Activated naive CD4-positive, alpha-beta T cell treated with anti-CD3 and anti-CD28 coated beads for 36 hours (primary cell): ENCODE measurements at regions not wholly inside any gene's neighbourhood (a gene's known extent, or its start where the extent isn't known, plus 50 kb on each side); places are given as distances from the start of the nearest gene placed in this dataset.

Source experiments
- CTCF ChIA-PET: fragments of 350-600 bp; sonication (Branson Sonifier 250); formaldehyde crosslinking; loops from one replicate; lab custom pipeline; 2021; ENCODE audit warnings: antibody characterized with exemption; lab: Charles Lee
- DNase-seq: peaks from one replicate; pipeline ENCODE4 v3.0.0-alpha.2; 2020
- H3K27ac Mint-ChIP-seq: one replicate; pipeline ENCODE4 v1.8.0; 2021; ENCODE audit warnings: mild to moderate bottlenecking, mixed read lengths
- H3K27me3 Mint-ChIP-seq: one replicate; pipeline ENCODE4 v1.8.0; 2021; ENCODE audit warnings: low read depth, mixed read lengths
- H3K36me3 Mint-ChIP-seq: one replicate; pipeline ENCODE4 v1.8.0; 2021; ENCODE audit warnings: low read depth, mixed read lengths
- H3K4me1 Mint-ChIP-seq: one replicate; pipeline ENCODE4 v1.8.0; 2021; ENCODE audit warnings: low read depth, mixed read lengths
- H3K4me3 Mint-ChIP-seq: one replicate; pipeline ENCODE4 v1.8.0; 2021; ENCODE audit warnings: mild to moderate bottlenecking, moderate library complexity, mixed read lengths
- H3K9me3 Mint-ChIP-seq: one replicate; pipeline ENCODE4 v1.8.0; 2021; ENCODE audit warnings: mixed read lengths
- intact Hi-C: fragments of 100-400 bp; cut with micrococcal nuclease; formaldehyde crosslinking; loops from one replicate; pipeline ENCODE4 v1.15.1; 2023

- Mint-ChIP-seq H3K27me3 (no peaks in the 10 kb centered on the region), H3K36me3 (no peaks in the 10 kb centered on the region), H3K4me3 (no peak overlapping the region), H3K9me3 (peaks cover 8% of the 10 kb centered on the region), H3K27ac (no peak overlapping the region), H3K4me1 (no peaks in the 10 kb centered on the region)
- DNase-seq, result no peak
- intact Hi-C loops, result no loop called here
- CTCF ChIA-PET, result no interaction called here
Measured at GRCh38 chr3:176579711-176580185, 617.5 kb downstream of the TBL1XR1 start.

- CTCF ChIA-PET, result no interaction called here
- DNase-seq, result no peak
- intact Hi-C loops, result no loop called here
- no peak overlapping the region for H3K27ac Mint-ChIP-seq
- no peaks in the 10 kb centered on the region for H3K4me1 Mint-ChIP-seq
- no peak overlapping the region for H3K4me3 Mint-ChIP-seq
- no peaks in the 10 kb centered on the region for H3K36me3 Mint-ChIP-seq
- H3K9me3 Mint-ChIP-seq, result peaks cover 8% of the 10 kb centered on the region
- no peaks in the 10 kb centered on the region for H3K27me3 Mint-ChIP-seq
Measured at GRCh38 chr3:176578316-176578715, 619.0 kb downstream of the TBL1XR1 start.

GRCh38 chr3:176577447-176577846 lies 619.8 kb downstream of the TBL1XR1 start:
- no peak overlapping the region for H3K27ac Mint-ChIP-seq
- CTCF ChIA-PET, result no interaction called here
- H3K36me3 Mint-ChIP-seq, result no peaks in the 10 kb centered on the region
- intact Hi-C loops, result no loop called here
- H3K9me3 Mint-ChIP-seq, result peaks cover 8% of the 10 kb centered on the region
- no peaks in the 10 kb centered on the region for H3K4me1 Mint-ChIP-seq
- DNase-seq, result no peak
- no peak overlapping the region for H3K4me3 Mint-ChIP-seq
- no peaks in the 10 kb centered on the region for H3K27me3 Mint-ChIP-seq

DNA sequence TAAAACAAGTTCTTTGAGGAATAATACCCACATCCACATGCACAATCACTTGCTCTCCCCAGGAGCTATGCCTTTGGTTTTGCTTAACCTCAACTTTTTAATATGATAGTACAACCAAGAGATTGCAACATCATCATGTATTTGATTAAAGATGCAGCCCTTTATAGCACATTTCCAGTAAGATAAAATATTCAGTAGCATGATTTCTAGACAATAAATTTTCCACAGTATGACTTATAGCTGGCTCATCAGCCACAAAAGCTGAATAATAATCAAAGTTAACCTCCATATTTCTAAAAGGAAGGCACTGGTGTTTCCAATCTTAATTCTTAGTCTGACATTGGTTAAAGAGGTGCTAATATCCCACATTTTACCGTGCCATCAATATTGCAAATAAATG lies 622.5 kb downstream of the TBL1XR1 start:
- Mint-ChIP-seq H3K9me3 (peaks cover 5% of the 10 kb centered on the region), H3K4me3 (no peak overlapping the region), H3K4me1 (no peaks in the 10 kb centered on the region), H3K27me3 (no peaks in the 10 kb centered on the region), H3K36me3 (no peaks in the 10 kb centered on the region), H3K27ac (no peak overlapping the region)
- CTCF ChIA-PET, result no interaction called here
- intact Hi-C loops, result no loop called here
- DNase-seq, result no peak

DNA sequence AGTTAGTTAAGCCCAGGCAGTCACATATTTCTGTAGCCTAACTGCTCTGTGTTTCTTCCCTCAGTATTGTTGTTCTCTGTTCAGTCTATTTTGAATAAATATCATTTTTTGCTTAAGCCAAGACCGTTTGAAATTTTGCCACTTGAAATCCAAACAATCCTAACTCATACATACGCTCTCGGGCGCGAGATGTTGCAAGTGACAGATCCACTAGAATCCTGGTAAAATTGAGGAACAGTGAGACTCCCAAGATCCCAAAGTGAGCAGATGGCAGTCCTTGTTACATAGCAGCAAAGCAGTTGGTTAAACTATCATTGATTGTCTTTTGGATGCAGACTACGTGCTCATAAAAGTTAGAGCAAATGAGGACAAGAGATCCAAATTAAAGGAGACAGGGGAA lies 625.4 kb downstream of the TBL1XR1 start:
- CTCF ChIA-PET, result no interaction called here
- Mint-ChIP-seq H3K36me3 (no peaks in the 10 kb centered on the region), H3K27ac (no peak overlapping the region), H3K4me3 (no peak overlapping the region), H3K4me1 (no peaks in the 10 kb centered on the region), H3K9me3 (no peaks in the 10 kb centered on the region), H3K27me3 (no peaks in the 10 kb centered on the region)
- no peak for DNase-seq
- intact Hi-C loops, result no loop called here

- H3K27ac Mint-ChIP-seq, result no peak overlapping the region
Measured at GRCh38 chr3:176570992-176571391, 626.3 kb downstream of the TBL1XR1 start.

GRCh38 chr3:176568189-176568588 lies 629.1 kb downstream of the TBL1XR1 start:
- DNase-seq, result no peak
- intact Hi-C loops, result no loop called here
- CTCF ChIA-PET, result no interaction called here
- no peaks in the 10 kb centered on the region for H3K27me3 Mint-ChIP-seq
- no peaks in the 10 kb centered on the region for H3K36me3 Mint-ChIP-seq
- H3K9me3 Mint-ChIP-seq, result peaks cover 3% of the 10 kb centered on the region
- H3K27ac Mint-ChIP-seq, result no peak overlapping the region
- H3K4me1 Mint-ChIP-seq, result no peaks in the 10 kb centered on the region
- no peak overlapping the region for H3K4me3 Mint-ChIP-seq

More at GRCh38 chr3:176570992-176571391, 626.3 kb downstream of the TBL1XR1 start:
- no peaks in the 10 kb centered on the region for H3K36me3 Mint-ChIP-seq
- no peak overlapping the region for H3K4me3 Mint-ChIP-seq
- no peak for DNase-seq
- CTCF ChIA-PET, result no interaction called here
- H3K9me3 Mint-ChIP-seq, result no peaks in the 10 kb centered on the region
- intact Hi-C loops, result no loop called here
- H3K4me1 Mint-ChIP-seq, result no peaks in the 10 kb centered on the region
- no peaks in the 10 kb centered on the region for H3K27me3 Mint-ChIP-seq

GRCh38 chr3:176566757-176567156 lies 630.5 kb downstream of the TBL1XR1 start:
- H3K4me1 Mint-ChIP-seq, result no peaks in the 10 kb centered on the region
- H3K36me3 Mint-ChIP-seq, result no peaks in the 10 kb centered on the region
- no peak overlapping the region for H3K27ac Mint-ChIP-seq
- intact Hi-C loops, result no loop called here
- DNase-seq, result no peak
- peaks cover 5% of the 10 kb centered on the region for H3K9me3 Mint-ChIP-seq
- CTCF ChIA-PET, result no interaction called here
- no peaks in the 10 kb centered on the region for H3K27me3 Mint-ChIP-seq
- H3K4me3 Mint-ChIP-seq, result no peak overlapping the region

GRCh38 chr3:176562331-176562730 lies 635.0 kb downstream of the TBL1XR1 start:
- H3K36me3 Mint-ChIP-seq, result no peaks in the 10 kb centered on the region
- no peak overlapping the region for H3K4me3 Mint-ChIP-seq
- CTCF ChIA-PET, result no interaction called here
- intact Hi-C loops, result no loop called here
- H3K4me1 Mint-ChIP-seq, result no peaks in the 10 kb centered on the region
- H3K9me3 Mint-ChIP-seq, result peaks cover 5% of the 10 kb centered on the region
- H3K27me3 Mint-ChIP-seq, result peaks cover 2% of the 10 kb centered on the region
- no peak overlapping the region for H3K27ac Mint-ChIP-seq
- DNase-seq, result no peak

DNA sequence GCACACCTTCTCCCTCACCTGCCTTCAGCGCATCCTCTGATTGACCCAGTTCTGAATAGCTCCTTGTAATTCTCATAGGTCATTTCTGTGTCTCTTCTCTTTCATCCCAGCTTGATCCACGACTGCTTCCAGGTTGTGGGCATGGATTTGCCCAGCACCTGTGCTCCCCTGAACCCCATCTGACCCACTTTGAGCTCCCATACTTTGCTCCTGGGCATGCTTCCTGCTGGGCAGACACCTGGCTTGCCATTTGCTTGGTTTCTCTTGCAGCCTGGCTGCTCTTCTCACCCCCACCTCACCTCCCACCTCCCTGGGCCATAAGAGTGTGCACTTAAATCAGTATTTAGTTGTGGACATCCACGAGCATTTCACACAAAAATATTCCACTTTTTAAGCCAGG lies 635.5 kb downstream of the TBL1XR1 start:
- Mint-ChIP-seq H3K27ac (no peak overlapping the region), H3K27me3 (peaks cover 2% of the 10 kb centered on the region), H3K9me3 (peaks cover 5% of the 10 kb centered on the region), H3K4me3 (no peak overlapping the region), H3K36me3 (no peaks in the 10 kb centered on the region), H3K4me1 (no peaks in the 10 kb centered on the region)
- intact Hi-C loops, result no loop called here
- CTCF ChIA-PET, result no interaction called here
- DNase-seq, result no peak

- Mint-ChIP-seq H3K36me3 (no peaks in the 10 kb centered on the region), H3K4me1 (no peaks in the 10 kb centered on the region), H3K4me3 (no peak overlapping the region), H3K27me3 (no peaks in the 10 kb centered on the region), H3K27ac (no peak overlapping the region), H3K9me3 (no peaks in the 10 kb centered on the region)
- CTCF ChIA-PET, result no interaction called here
- no peak for DNase-seq
- intact Hi-C loops, result no loop called here
Measured at GRCh38 chr3:176554791-176555654, 642.3 kb downstream of the TBL1XR1 start.

DNA sequence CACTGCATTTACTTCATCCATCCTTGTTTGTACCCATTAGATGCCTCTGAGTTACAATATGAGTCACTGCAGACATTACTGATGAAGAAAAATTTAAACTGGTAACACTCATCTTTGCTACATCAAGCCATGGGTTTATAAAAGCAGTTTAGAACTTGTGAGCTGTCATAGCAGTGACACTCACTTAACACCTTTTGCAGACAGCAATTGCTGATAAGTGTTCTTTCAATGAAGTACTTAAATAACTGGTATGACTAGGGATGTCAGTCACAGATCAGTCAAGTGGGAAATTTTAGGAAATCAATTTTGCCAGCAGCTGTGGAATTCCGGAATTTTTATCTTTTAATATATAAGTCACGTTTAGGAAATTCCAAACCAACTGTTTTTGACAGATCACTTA lies 643.0 kb downstream of the TBL1XR1 start:
- Mint-ChIP-seq H3K4me3 (no peak overlapping the region), H3K9me3 (no peaks in the 10 kb centered on the region), H3K27me3 (no peaks in the 10 kb centered on the region), H3K36me3 (no peaks in the 10 kb centered on the region), H3K4me1 (no peaks in the 10 kb centered on the region), H3K27ac (no peak overlapping the region)
- DNase-seq, result no peak
- intact Hi-C loops, result no loop called here
- CTCF ChIA-PET, result interaction anchor here (0.6 kb wide), 1 partner anchor 50 kb away, joined by 3 read pairs; no protein-coding TSS in a partner anchor

GRCh38 chr3:176526942-176527341 lies 670.3 kb downstream of the TBL1XR1 start:
- Mint-ChIP-seq H3K27ac (no peak overlapping the region), H3K36me3 (no peaks in the 10 kb centered on the region), H3K4me3 (no peak overlapping the region), H3K4me1 (no peaks in the 10 kb centered on the region), H3K9me3 (peaks cover 5% of the 10 kb centered on the region), H3K27me3 (no peaks in the 10 kb centered on the region)
- CTCF ChIA-PET, result interaction anchor here (0.6 kb wide), 1 partner anchor 501 kb away, joined by 3 read pairs; no protein-coding TSS in a partner anchor
- DNase-seq, result no peak
- intact Hi-C loops, result no loop called here
